ENCODE measurements at regions not wholly inside any gene's neighbourhood (a gene's known extent, or its start where the extent isn't known, plus 50 kb on each side); places are given as distances from the start of the nearest gene placed in this dataset.

DNA sequence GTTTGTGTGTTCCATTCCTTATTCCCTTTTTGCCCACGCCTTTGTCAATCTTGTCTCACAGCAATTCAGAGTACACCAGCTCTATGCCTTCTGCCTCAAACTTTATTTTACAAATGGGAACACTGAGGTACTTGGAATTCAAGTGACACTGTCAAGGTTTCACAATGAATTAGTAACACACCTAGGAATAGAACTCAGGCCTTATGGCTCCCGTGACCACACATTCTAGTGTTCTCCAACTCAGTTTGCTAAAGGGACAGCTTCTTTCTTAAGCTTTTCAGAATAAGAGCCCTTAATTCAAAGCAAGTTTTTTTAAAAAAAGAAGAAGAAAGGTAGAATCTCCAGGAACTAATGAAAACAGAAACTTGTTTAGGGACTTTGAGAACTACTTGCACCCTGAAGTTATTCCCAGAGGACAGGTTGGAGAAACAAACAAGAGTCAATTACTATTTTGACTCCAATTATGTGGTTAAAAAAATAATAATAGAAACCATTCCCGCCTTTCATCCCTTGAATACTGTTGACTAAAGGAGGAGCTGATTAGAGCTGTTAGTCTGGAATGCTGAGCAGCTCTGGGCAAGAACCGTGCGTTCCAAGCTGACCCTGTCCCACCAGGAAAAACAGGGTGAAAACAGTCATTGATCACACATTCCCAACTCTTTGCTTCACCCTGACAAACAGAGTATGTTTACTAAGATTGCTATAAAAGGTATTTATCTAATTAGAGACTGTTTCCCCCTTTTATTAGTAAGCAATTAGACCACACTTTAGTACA lies 408.8 kb upstream of the CNKSR2 start:
- intact Hi-C loops (cut with micrococcal nuclease), result no loop called here
- no peak overlapping the region for H3K4me3 Mint-ChIP-seq

DNA sequence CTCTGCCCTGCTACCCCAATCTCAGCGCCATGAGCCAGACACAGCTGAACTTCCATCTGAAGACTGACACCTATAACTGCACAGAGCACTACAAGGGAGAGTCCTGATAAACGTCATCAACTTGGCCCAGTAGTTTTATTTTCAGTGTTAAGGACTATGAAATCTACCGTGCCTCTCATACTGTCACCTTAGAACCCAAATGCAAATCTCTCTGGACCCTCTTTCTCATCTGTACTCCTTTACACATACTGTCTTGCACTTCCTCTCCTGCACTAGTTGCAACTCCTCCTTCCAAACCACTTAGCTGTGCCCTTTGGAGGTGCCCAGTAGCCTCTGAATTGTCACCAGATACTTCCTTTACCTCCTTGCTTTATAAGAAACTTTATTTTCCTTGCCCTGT lies 420.2 kb upstream of the CNKSR2 start:
- Mint-ChIP-seq H3K27ac (no peak overlapping the region), H3K27me3 (no peaks in the 10 kb centered on the region), H3K9me3 (no peaks in the 10 kb centered on the region), H3K4me1 (no peaks in the 10 kb centered on the region), H3K4me3 (no peak overlapping the region), H3K36me3 (ENCODE audit: low read depth) (no peaks in the 10 kb centered on the region)
- intact Hi-C loops (cut with micrococcal nuclease), result no loop called here
- no peak for DNase-seq

More for the DNA sequence above, 408.8 kb upstream of the CNKSR2 start:
- Mint-ChIP-seq H3K4me1 (no peaks in the 10 kb centered on the region), H3K9me3 (no peaks in the 10 kb centered on the region), H3K27ac (no peak overlapping the region), H3K36me3 (ENCODE audit: low read depth) (no peaks in the 10 kb centered on the region), H3K27me3 (peaks cover 1% of the 10 kb centered on the region)
- DNase-seq, result no peak

DNA sequence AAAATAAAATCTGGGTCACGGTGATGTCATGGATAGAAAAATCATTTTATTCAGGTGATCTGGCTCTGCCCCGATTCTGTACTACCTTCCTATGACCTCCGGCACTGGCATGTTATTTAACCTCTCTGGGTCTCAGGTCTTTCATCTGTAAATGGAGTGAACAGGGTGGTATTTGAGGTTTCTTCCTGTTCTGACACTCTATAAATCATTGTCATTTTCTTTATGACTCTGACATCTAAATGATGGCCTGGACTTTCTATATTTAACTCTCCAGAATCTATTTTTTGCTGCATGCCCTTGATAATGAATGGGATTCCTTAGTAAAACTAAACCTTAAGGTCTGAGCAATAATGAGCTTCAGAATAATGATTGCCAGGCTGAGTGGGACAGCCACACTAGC lies 422.0 kb upstream of the CNKSR2 start:
- Mint-ChIP-seq H3K27me3 (no peaks in the 10 kb centered on the region), H3K27ac (no peak overlapping the region), H3K36me3 (ENCODE audit: low read depth) (no peaks in the 10 kb centered on the region), H3K4me3 (no peak overlapping the region), H3K9me3 (no peaks in the 10 kb centered on the region), H3K4me1 (no peaks in the 10 kb centered on the region)
- DNase-seq, result no peak
- intact Hi-C loops (cut with micrococcal nuclease), result no loop called here

DNA sequence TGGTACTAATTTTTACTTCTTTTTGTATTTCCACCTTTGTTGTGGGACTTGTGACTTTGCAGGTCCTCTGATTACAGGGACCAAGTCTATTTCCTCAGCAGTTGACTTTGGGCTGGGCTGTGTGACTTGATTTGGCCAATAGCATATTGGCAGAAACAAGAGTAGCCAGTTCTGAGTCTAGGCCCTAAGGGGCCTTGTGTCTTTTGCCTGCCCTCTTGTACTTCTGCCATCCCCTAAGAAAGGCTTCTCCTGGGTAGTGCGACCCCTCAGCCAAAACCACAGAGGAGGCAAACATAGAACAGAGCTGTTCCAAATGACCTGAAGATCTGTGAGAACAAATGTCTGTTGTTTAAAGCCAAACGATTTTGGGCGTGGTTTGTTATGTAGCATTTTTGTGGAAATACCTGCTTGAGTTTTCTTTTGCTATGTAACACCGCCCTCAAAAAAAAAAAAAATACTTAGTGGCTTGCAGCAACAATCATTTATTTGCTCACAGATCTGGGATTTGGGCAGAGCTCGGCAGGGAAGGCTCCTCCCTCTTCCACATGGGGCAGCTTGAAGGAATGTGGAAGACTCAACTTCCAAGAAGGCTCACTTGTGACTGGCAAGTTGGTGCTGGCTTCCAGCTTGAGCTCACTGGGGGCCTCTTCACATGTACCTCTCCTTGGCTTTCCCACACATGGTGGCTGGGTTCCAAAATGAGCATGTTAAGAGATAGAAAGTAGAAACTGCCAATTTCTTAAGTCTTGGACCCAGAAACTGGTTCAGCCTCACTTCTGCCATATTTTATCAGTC lies 423.0 kb upstream of the CNKSR2 start:
- no peaks in the 10 kb centered on the region for H3K4me1 Mint-ChIP-seq
- H3K36me3 Mint-ChIP-seq (ENCODE audit: low read depth), result no peaks in the 10 kb centered on the region
- H3K9me3 Mint-ChIP-seq, result no peaks in the 10 kb centered on the region
- H3K27ac Mint-ChIP-seq, result no peak overlapping the region
- intact Hi-C loops (cut with micrococcal nuclease), result no loop called here
- no peak overlapping the region for H3K4me3 Mint-ChIP-seq
- H3K27me3 Mint-ChIP-seq, result no peaks in the 10 kb centered on the region
- no peak for DNase-seq

DNA sequence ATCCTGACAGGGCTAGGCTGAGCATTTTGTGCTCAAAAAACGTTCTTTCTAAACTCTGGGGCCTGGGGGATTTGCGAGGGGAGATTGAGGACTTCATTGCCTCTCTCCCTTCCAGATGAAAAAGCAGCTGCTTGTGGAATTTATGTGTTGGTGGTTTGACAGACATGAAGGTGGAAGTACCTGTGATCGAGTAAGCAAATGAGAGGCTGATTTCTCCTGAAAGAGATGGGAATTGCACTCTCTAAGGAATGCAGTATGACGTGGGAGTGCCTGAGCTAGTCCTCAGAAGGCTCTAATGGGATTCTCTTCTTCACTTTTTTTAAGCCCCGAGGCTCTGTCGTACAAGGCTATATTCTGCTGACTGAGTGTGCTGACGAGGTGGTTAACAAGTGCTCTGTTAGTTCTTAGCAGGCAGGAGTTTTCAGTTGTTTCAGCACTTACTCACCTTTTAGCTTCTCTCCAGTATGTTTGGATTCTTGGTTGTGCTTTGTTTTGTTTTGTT lies 426.8 kb upstream of the CNKSR2 start:
- no peaks in the 10 kb centered on the region for H3K4me1 Mint-ChIP-seq
- intact Hi-C loops (cut with micrococcal nuclease), result no loop called here
- H3K36me3 Mint-ChIP-seq (ENCODE audit: low read depth), result no peaks in the 10 kb centered on the region
- H3K4me3 Mint-ChIP-seq, result no peak overlapping the region
- no peak for DNase-seq
- H3K27ac Mint-ChIP-seq, result no peak overlapping the region
- H3K9me3 Mint-ChIP-seq, result no peaks in the 10 kb centered on the region
- no peaks in the 10 kb centered on the region for H3K27me3 Mint-ChIP-seq

DNA sequence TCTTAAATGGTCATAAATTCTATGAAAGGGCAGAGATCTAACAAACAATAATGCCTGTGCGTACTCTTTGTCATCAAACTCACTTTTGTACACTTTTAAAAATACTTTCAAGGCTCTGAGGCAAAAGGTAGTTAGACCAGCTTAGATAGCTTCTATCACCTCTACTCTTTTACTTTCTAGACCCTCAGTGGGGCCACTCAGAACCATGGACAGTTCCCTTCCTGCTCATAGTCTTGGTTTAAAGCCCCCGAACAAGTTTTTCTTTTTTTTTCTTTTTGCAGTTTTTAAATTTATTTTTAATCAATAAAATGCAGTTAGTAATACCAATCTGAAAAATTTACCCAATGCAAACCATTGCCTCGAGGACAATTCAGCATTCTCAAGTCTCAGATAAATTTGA lies 460.5 kb upstream of the CNKSR2 start:
- Mint-ChIP-seq H3K9me3 (no peaks in the 10 kb centered on the region), H3K27ac (no peak overlapping the region), H3K4me3 (no peak overlapping the region), H3K27me3 (no peaks in the 10 kb centered on the region), H3K4me1 (no peaks in the 10 kb centered on the region), H3K36me3 (ENCODE audit: low read depth) (no peaks in the 10 kb centered on the region)
- intact Hi-C loops (cut with micrococcal nuclease), result no loop called here
- no peak for DNase-seq

DNA sequence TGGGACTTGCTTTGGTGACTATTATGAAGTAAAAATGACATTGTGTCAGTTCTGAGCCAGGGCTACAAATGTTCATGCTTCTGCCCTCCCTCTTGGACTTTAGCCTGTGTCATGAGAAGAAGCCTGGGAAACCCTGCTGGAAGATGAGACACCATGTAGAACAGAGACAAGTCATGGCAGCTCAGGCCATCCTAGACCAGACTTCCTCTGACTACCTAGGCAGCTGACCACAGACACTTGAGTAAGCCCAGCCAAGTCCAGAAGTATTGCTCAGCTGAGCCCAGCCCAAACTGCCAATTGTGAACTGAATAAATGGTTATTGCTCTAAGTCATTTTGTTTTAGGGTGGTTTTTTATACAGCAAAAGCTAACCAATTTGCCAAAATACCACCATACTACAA lies 467.6 kb upstream of the CNKSR2 start:
- no peak overlapping the region for H3K4me3 Mint-ChIP-seq
- no peak for DNase-seq

DNA sequence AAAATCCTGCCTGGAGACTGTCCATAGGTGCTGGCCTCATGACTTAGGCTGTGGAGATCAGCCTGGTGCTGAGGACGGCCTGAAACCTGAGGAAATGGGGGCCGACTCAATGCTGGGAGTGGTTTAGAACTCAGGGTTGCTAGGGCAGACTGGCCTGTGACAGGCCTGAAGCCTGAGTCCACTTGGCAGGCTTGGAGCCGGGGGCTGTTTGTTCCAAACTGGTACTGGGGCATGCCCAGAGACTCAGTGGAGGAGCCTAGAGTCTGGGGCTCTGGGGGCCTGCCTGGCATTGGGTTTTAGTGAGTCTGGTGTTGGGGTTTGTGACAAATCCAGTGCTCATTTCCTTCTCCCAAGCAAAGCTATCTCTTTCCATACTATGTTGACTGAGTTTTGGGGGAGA lies 489.7 kb upstream of the CNKSR2 start:
- intact Hi-C loops (cut with micrococcal nuclease), result no loop called here
- H3K4me1 Mint-ChIP-seq, result no peaks in the 10 kb centered on the region
- no peak overlapping the region for H3K4me3 Mint-ChIP-seq
- DNase-seq, result no peak
- no peaks in the 10 kb centered on the region for H3K36me3 Mint-ChIP-seq (ENCODE audit: low read depth)
- H3K27me3 Mint-ChIP-seq, result no peaks in the 10 kb centered on the region
- no peak overlapping the region for H3K27ac Mint-ChIP-seq
- no peaks in the 10 kb centered on the region for H3K9me3 Mint-ChIP-seq

More for the DNA sequence above, 467.6 kb upstream of the CNKSR2 start:
- Mint-ChIP-seq H3K27ac (no peak overlapping the region), H3K4me1 (no peaks in the 10 kb centered on the region), H3K27me3 (no peaks in the 10 kb centered on the region), H3K36me3 (ENCODE audit: low read depth) (no peaks in the 10 kb centered on the region), H3K9me3 (no peaks in the 10 kb centered on the region)
- intact Hi-C loops (cut with micrococcal nuclease), result no loop called here

DNA sequence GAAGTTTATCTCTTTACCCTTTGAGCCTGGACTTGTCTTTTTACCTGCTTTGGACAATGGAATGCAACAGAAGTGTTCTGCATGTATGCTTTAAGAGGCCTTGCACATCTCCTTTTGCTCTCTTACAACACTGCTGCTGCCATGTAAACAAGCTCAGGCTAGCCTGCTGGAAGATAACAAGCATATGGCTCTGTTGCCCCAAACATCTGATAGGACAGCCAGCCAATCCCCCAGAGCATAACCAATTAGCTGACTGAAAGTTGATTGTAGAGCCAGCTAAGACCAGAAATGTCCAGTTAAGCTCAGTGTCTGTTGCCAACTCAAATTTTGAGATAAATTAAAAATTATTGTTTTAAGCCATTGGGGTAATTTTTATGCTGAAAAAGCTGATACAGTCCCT lies 510.6 kb upstream of the CNKSR2 start:
- Mint-ChIP-seq H3K4me1 (no peaks in the 10 kb centered on the region), H3K27me3 (no peaks in the 10 kb centered on the region)
- intact Hi-C loops (cut with micrococcal nuclease), result no loop called here

DNA sequence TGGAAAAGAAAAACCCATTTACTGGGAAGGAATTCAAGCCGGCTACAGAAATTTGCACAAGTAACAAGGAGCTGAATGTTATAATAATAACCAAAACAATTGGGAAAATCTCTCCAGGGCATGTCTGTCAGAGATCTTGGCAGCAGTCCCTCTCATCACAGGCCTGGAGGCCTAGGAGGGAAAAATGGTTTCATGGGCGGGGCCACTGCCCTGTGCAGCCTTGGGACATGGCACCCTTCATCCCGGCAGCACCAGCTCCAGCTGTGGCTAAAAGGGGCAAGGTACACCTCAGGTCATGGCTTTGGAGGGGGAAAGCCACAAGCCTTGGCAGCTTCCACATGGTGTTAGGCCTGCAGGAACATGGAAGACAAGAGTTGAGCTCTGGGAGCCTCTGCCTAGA lies 513.1 kb upstream of the CNKSR2 start:
- peaks cover 3% of the 10 kb centered on the region for H3K9me3 Mint-ChIP-seq
- H3K4me3 Mint-ChIP-seq, result no peak overlapping the region
- no peaks in the 10 kb centered on the region for H3K36me3 Mint-ChIP-seq (ENCODE audit: low read depth)
- H3K27ac Mint-ChIP-seq, result no peak overlapping the region
- intact Hi-C loops (cut with micrococcal nuclease), result no loop called here
- H3K27me3 Mint-ChIP-seq, result no peaks in the 10 kb centered on the region
- H3K4me1 Mint-ChIP-seq, result no peaks in the 10 kb centered on the region
- DNase-seq, result no peak

More for the DNA sequence above, 510.6 kb upstream of the CNKSR2 start:
- Mint-ChIP-seq H3K4me3 (no peak overlapping the region), H3K27ac (no peak overlapping the region), H3K9me3 (peaks cover 3% of the 10 kb centered on the region), H3K36me3 (ENCODE audit: low read depth) (no peaks in the 10 kb centered on the region)
- no peak for DNase-seq

DNA sequence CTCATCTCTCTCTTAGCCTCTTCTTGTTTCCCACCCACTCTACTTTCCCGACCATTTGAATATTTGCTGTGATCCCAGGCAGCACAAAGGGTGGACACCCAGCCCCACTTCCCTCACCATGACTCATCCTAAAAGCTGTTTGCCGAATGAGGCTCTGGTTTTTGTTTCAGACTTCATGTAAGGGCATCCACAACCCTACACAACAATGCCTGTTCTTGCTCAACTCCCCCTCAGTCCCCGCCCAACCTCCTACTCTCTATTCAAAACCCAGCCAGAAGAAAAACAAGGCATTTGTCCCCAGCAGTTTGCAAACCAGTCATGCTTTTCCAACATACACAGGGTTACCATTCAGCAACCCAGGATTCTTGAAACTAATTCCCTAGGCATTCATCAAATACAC lies 516.5 kb upstream of the CNKSR2 start:
- Mint-ChIP-seq H3K4me1 (no peaks in the 10 kb centered on the region), H3K9me3 (peaks cover 3% of the 10 kb centered on the region), H3K36me3 (ENCODE audit: low read depth) (no peaks in the 10 kb centered on the region), H3K27ac (no peak overlapping the region), H3K4me3 (no peak overlapping the region), H3K27me3 (no peaks in the 10 kb centered on the region)
- no peak for DNase-seq
- intact Hi-C loops (cut with micrococcal nuclease), result no loop called here

DNA sequence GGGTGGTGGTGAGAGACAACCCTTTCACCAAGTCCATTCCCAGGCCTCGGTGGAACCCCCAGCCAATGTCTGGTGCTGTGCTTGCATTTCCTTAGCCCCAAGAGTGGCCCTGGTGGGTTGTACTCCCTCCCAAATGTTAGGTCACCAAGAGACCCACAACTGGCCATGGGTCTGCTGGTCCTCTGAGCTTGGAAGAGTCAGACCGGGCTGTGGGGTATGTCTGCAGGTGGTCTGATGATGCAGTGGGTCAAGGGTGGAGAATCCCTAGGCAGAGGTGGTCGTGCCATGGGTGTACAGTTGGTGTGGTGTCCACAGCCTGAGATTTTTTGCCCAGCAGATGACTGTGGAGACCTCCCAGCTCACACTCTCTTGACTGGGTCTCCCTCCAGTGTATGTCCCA lies 535.7 kb upstream of the CNKSR2 start:
- no peak overlapping the region for H3K27ac Mint-ChIP-seq
- H3K36me3 Mint-ChIP-seq (ENCODE audit: low read depth), result no peaks in the 10 kb centered on the region

DNA sequence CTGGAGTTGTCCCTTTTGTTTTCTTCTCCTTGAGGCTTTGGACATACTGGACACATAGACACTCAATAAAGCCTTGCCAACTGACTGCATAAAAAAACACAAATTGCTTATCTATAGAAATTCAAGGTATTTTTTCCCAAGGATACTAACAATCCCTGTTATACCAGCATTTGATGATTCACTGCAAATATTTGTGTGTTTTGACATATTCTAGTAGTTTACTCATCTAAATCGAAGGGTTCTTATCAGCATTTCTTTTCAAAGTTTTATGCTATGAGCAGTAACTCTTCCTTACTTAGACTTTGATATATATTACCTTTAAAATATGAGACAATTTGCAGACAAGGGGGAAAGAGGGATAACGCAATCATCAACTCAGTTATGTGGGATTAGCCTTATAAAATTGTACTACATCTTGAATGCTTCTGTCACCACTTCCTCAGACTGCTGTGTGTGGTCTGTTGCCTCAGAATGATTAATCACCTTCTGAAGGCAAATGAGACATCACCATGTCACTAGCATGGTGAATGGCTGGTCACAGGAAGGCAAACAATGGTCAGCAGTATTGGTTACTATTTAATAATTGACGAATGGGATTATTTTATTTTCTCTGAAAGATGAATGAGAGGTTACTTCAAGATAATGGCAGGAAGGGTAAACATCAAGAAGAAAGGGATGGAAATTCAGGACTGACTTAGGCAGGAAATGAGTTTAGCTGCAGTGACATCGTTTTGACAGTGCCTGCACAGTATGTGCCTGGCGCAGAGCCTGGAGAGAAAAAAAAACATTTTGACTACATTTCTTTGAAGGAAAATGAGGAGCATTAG lies 544.3 kb upstream of the CNKSR2 start:
- Mint-ChIP-seq H3K27me3 (no peaks in the 10 kb centered on the region), H3K4me3 (no peak overlapping the region), H3K36me3 (ENCODE audit: low read depth) (no peaks in the 10 kb centered on the region), H3K27ac (no peak overlapping the region), H3K4me1 (no peaks in the 10 kb centered on the region), H3K9me3 (no peaks in the 10 kb centered on the region)
- intact Hi-C loops (cut with micrococcal nuclease), result no loop called here
- no peak for DNase-seq

More for the DNA sequence above, 535.7 kb upstream of the CNKSR2 start:
- Mint-ChIP-seq H3K9me3 (no peaks in the 10 kb centered on the region), H3K4me3 (no peak overlapping the region), H3K4me1 (no peaks in the 10 kb centered on the region), H3K27me3 (no peaks in the 10 kb centered on the region)
- DNase-seq, result no peak
- intact Hi-C loops (cut with micrococcal nuclease), result no loop called here

DNA sequence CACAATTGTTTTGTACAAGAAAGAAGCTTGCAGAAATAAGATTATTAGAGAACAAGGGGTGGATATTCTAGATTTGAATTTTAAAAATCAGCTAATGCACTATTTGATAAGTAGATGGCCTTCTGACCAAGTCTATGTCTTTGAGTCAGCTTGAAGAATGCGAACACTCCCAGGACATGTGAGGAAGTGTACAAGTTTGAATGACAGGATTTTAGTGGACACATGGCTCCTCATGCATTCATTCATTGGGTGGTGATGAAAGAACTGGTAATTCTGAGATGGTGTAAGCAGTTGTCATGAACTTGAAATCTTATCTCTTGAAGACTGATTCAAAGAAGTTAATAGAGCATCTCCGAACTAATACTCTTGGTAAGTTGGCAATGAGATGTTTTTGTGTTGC lies 548.2 kb upstream of the CNKSR2 start:
- Mint-ChIP-seq H3K27ac (no peak overlapping the region), H3K9me3 (no peaks in the 10 kb centered on the region), H3K36me3 (ENCODE audit: low read depth) (no peaks in the 10 kb centered on the region), H3K4me1 (no peaks in the 10 kb centered on the region), H3K4me3 (no peak overlapping the region), H3K27me3 (no peaks in the 10 kb centered on the region)
- no peak for DNase-seq
- intact Hi-C loops (cut with micrococcal nuclease), result no loop called here
